Breast epithelium (tissue), 4 donors: ENCODE measurements at regions not wholly inside any gene's neighbourhood (a gene's known extent, or its start where the extent isn't known, plus 50 kb on each side); places are given as distances from the start of the nearest gene placed in this dataset.
"Not testable (repeated sequence)": the region's sequence is repeated elsewhere in the genome, so short reads cannot be mapped to it uniquely, and the experiment has no call there.

Experiments used
- DNase-seq, 2 donors: peaks; one replicate each; pipeline ENCODE4 v3.0.0-alpha.2; 2019; ENCODE audit warnings: low spot score in 2 of 2
- H3K27ac ChIP-seq, 2 donors: fragments of 200-600 bp; sonication (generic) in 1 of 2; one replicate each; pipeline ENCODE4 v1.5.1; 2016 to 2019; ENCODE audit warnings: mild to moderate bottlenecking in 1 of 2
- H3K27me3 ChIP-seq, 2 donors: fragments of 200-600 bp; sonication (generic) in 1 of 2; one replicate each; pipeline versions ENCODE4 v1.5.1 to v1.6.0; 2017 to 2019; ENCODE audit warnings: control low read depth in 1 of 2, mild to moderate bottlenecking in 1 of 2
- H3K36me3 ChIP-seq: fragments of 200-600 bp; one replicate; pipeline ENCODE4 v1.5.1; 2019
- H3K4me1 ChIP-seq, 2 donors: fragments of 200-600 bp; sonication (generic); one replicate each; pipeline ENCODE4 v1.5.1; 2016 to 2019; ENCODE audit warnings: control low read depth in 1 of 2
- H3K4me3 ChIP-seq, 3 donors: fragments of 200-600 bp; sonication (generic); 1 replicate in 2 of 3; 2 replicates in 1 of 3; pipeline ENCODE4 v1.5.1; 2016 to 2019; ENCODE audit warnings: mild to moderate bottlenecking in 3 of 3, moderate library complexity in 2 of 3
- H3K9me3 ChIP-seq, 2 donors: fragments of 200-600 bp; sonication (generic) in 1 of 2; one replicate each; pipeline ENCODE4 v1.5.1; 2016 to 2019; ENCODE audit warnings: control low read depth in 1 of 2
- POLR2A ChIP-seq: fragments of 450-650 bp; IDR thresholded peaks from one replicate; pipeline ENCODE4 v1.6.1; 2016; ENCODE audit warnings: antibody characterized with exemption, mild to moderate bottlenecking, moderate library complexity
- POLR2AphosphoS5 ChIP-seq, 3 donors: sonication (generic); formaldehyde crosslinking; IDR thresholded peaks; one replicate each; pipeline ENCODE4 v1.6.1; 2017; ENCODE audit warnings: antibody characterized with exemption in 3 of 3
- intact Hi-C: fragments of 100-400 bp; cut with DNase I; formaldehyde crosslinking; loops from one replicate; pipeline ENCODE4 v1.15.1; 2023; ENCODE audit warnings: low total_unique reads
- TF ChIP-seq, protein P1 (sequence below), 3 donors: fragments of 450-650 bp; IDR thresholded peaks; one replicate each; pipeline ENCODE4 v1.5.1; 2016 to 2017; ENCODE audit warnings: antibody characterized with exemption in 3 of 3, mild to moderate bottlenecking in 3 of 3, moderate library complexity in 3 of 3

DNA sequence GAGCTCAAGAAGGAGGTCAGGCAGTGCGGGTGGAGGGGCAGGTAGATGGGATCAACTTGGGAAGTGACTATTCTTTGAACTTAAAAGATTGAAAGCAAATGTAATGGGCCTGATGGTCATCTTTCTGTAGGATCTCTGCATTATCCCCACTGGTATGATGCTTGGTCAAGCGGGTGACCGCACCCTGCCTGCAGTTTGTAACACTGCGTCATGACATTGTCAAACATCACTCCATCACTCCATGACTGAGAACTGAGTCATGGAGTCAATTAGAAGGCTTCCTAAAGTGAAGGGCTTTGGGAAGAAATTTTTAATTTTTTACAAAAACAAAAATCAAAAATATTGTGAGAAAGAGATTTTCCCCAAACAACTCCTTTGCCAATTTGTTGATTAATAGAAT lies 62.4 kb upstream of the BMAL1 start:
- H3K36me3 ChIP-seq = no peaks in the 10 kb centered on the region
- no peaks in the 10 kb centered on the region for H3K4me1 ChIP-seq
- DNase-seq = no peak
- TF ChIP-seq, protein P1, sequence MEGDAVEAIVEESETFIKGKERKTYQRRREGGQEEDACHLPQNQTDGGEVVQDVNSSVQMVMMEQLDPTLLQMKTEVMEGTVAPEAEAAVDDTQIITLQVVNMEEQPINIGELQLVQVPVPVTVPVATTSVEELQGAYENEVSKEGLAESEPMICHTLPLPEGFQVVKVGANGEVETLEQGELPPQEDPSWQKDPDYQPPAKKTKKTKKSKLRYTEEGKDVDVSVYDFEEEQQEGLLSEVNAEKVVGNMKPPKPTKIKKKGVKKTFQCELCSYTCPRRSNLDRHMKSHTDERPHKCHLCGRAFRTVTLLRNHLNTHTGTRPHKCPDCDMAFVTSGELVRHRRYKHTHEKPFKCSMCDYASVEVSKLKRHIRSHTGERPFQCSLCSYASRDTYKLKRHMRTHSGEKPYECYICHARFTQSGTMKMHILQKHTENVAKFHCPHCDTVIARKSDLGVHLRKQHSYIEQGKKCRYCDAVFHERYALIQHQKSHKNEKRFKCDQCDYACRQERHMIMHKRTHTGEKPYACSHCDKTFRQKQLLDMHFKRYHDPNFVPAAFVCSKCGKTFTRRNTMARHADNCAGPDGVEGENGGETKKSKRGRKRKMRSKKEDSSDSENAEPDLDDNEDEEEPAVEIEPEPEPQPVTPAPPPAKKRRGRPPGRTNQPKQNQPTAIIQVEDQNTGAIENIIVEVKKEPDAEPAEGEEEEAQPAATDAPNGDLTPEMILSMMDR (IDR thresholded peaks at IDR 0.05) = no peak
- TF ChIP-seq POLR2AphosphoS5 (IDR thresholded peaks at IDR 0.05) = no peak
- TF ChIP-seq POLR2A = no peak
- H3K27ac ChIP-seq = no peak overlapping the region
- no peaks in the 10 kb centered on the region for H3K9me3 ChIP-seq
- intact Hi-C loops = no loop called here
- H3K27me3 ChIP-seq = no peaks in the 10 kb centered on the region
- no peak overlapping the region for H3K4me3 ChIP-seq

DNA sequence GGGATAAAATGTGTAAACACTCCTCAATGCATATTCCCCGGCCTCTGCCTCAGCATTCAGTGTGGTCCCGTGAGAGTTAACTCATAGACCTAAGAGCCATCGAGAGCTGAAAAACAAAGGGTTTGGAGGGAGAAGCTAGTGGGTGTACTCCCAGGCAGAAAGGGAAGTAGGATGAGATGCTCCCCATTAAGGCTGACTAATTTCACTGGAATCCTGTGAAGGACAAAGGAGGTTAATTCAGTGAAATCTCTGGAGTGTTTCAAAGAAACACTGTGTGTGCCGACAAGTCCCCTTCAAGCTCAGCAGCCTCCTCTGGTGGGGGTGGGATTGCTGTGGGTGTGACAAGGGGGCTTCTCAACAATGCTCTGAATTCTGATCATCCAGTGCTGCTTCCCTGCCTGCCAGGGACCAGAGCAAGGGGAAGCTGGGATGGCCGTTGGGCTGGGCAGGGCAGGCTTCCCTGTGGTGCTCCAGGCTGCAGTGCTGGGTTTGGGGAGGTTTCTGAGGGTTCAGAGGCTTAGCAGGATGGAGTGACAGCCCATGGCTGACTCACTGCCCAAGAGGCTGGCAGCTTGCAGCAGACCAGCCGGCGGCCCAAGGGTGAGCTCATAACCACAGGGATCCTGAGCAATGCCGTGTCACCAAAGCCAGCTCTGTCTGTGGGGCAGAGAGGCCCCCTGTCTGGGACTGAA lies 61.4 kb upstream of the BMAL1 start:
- TF ChIP-seq, protein P1 (IDR thresholded peaks at IDR 0.05) = no peak
- no peak for TF ChIP-seq POLR2AphosphoS5 (IDR thresholded peaks at IDR 0.05)
- TF ChIP-seq POLR2A = no peak
- Histone ChIP-seq H3K9me3 (no peaks in the 10 kb centered on the region), H3K27me3 (no peaks in the 10 kb centered on the region), H3K4me1 (no peaks in the 10 kb centered on the region), H3K4me3 (no peak overlapping the region), H3K36me3 (no peaks in the 10 kb centered on the region), H3K27ac (peak overlapping the region; percentile 37 to 61)
- DNase-seq = no peak
- intact Hi-C loops = no loop called here

GRCh38 chr11:13216711-13217075 lies 60.9 kb upstream of the BMAL1 start:
- no peaks in the 10 kb centered on the region for H3K27me3 ChIP-seq
- H3K4me3 ChIP-seq = no peak overlapping the region
- H3K36me3 ChIP-seq = no peaks in the 10 kb centered on the region
- intact Hi-C loops = no loop called here
- DNase-seq = no peak
- TF ChIP-seq, protein P1 (IDR thresholded peaks at IDR 0.05) = no peak
- TF ChIP-seq POLR2AphosphoS5 (IDR thresholded peaks at IDR 0.05) (no peak), POLR2A (no peak)
- H3K4me1 ChIP-seq = no peaks in the 10 kb centered on the region
- peak overlapping the region in 1 of 2 donors; percentile 61 for H3K27ac ChIP-seq
- H3K9me3 ChIP-seq = no peaks in the 10 kb centered on the region

DNA sequence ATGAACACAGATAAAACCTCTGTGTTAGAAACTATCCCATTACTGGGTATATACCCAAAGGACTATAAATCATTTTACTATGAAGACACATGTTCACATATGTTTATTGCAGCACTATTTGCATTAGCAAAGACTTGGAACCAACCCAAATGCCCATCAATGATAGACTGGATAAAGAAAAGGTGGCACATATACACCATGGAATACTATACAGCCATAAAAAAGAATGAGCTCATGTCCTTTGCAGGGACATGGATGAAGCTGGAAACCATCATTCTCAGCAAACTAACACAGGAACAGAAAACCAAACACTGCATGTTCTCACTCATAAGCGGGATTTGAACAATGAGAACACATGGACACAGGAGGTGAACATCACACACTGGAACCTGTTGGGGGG lies 58.9 kb upstream of the BMAL1 start:
- H3K27ac ChIP-seq, H3K4me3 ChIP-seq, H3K36me3 ChIP-seq, intact Hi-C loops, H3K27me3 ChIP-seq, H3K4me1 ChIP-seq, DNase-seq, H3K9me3 ChIP-seq: not testable (repeated sequence)

GRCh38 chr11:13220148-13220547 lies 57.4 kb upstream of the BMAL1 start:
- Histone ChIP-seq H3K4me1 (no peaks in the 10 kb centered on the region), H3K27ac (no peak overlapping the region), H3K27me3 (no peaks in the 10 kb centered on the region), H3K9me3 (no peaks in the 10 kb centered on the region), H3K36me3 (no peaks in the 10 kb centered on the region), H3K4me3 (no peak overlapping the region)
- TF ChIP-seq, protein P1 (IDR thresholded peaks at IDR 0.05) = no peak
- no peak for TF ChIP-seq POLR2AphosphoS5 (IDR thresholded peaks at IDR 0.05)
- no peak for DNase-seq
- intact Hi-C loops = no loop called here

GRCh38 chr11:13221722-13222121 lies 55.9 kb upstream of the BMAL1 start:
- no peak overlapping the region for H3K4me3 ChIP-seq
- H3K4me1 ChIP-seq = no peaks in the 10 kb centered on the region
- H3K27me3 ChIP-seq = no peaks in the 10 kb centered on the region
- no peak for TF ChIP-seq POLR2AphosphoS5 (IDR thresholded peaks at IDR 0.05)
- TF ChIP-seq POLR2A = no peak
- TF ChIP-seq, protein P1 (IDR thresholded peaks at IDR 0.05) = no peak
- no peak overlapping the region for H3K27ac ChIP-seq
- no peaks in the 10 kb centered on the region for H3K36me3 ChIP-seq
- no peak for DNase-seq
- no peaks in the 10 kb centered on the region for H3K9me3 ChIP-seq
- intact Hi-C loops = no loop called here
